HG02885 (cell line): ENCODE measurements at regions not wholly inside any gene's neighbourhood (a gene's known extent, or its start where the extent isn't known, plus 50 kb on each side); places are given as distances from the start of the nearest gene placed in this dataset.
"Not testable (repeated sequence)": the region's sequence is repeated elsewhere in the genome, so short reads cannot be mapped to it uniquely, and the experiment has no call there.

ENCODE experiments used
- ATAC-seq: cut with Tn5 transposase; IDR thresholded peaks from one replicate; pipeline ENCODE4 v1.9.1; 2021; ENCODE audit warnings: mild to moderate bottlenecking; ENCODE audit not compliant: unreplicated experiment, poor library complexity

DNA sequence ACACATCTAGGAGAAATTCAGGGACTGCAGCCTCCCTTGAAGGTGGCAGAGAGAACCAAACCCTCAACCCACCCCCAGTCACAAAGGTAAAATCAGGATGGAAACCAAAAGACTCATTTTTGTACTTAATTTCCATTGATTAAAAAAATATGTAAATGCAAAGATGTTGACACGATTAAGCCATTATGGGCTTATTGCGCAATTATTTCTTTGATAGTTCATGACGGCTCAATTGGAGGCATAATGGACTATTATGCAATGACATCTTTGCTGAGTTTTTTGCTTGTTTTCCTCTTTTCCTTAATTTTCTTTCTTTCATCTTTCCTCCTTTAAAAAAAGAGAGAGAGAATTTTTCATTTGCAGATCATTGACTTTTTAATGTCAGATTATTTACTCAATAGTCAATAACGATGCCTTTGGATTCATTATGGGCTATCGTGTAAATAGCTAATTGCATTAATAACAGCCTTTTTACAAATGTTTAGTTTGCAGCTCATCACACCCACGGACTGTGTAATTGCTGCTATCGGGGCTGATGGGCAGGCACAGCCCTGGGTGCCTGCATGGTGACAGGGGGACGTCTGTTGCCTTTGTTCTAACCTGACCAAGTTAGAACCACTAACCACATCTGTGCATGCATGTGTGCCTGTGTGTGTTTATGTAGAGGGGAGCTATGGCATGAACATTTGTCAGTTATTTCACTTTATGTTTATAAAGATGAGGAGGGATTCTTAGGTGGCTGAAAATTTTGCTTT, 482.4 kb upstream of the TSHZ3 start:
- ATAC-seq: no peak

DNA sequence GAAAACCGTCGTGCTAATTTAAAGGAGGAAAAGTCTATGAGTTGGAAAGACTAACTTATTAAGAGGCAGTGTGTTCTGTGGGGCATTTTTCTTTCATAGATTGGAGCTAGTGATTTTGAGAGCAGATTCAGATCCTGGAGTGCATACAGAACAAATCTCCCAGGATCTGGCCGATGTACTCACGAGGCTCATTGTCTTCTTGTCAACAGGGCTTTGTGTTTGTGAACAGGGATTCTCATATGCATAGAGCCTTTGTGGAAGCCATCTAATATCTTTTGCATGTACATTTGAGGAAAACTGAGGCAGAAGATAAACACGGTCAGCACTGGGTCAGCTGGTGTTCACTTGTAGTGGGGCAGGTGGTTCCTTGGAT, 482.9 kb upstream of the TSHZ3 start:
- ATAC-seq: no peak

DNA sequence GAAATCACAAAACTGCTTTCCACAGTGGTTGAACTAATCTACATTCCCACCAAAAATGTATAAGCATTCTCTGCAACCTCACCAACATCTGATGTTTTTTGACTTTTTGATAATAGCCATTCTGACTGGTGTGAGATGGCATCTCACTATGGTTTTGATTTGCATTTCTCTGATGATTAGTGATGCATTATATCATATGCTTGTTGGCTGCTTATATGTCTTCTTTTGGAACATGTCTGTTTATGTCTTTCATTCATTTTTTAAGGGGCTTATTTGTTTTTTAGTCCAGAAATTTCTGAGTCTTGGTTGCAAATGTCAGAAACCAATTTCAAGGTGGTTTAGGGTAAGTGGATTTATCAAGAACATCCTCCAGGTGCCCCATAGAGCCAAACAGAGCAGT, 484.8 kb upstream of the TSHZ3 start:
- no peak for ATAC-seq

DNA sequence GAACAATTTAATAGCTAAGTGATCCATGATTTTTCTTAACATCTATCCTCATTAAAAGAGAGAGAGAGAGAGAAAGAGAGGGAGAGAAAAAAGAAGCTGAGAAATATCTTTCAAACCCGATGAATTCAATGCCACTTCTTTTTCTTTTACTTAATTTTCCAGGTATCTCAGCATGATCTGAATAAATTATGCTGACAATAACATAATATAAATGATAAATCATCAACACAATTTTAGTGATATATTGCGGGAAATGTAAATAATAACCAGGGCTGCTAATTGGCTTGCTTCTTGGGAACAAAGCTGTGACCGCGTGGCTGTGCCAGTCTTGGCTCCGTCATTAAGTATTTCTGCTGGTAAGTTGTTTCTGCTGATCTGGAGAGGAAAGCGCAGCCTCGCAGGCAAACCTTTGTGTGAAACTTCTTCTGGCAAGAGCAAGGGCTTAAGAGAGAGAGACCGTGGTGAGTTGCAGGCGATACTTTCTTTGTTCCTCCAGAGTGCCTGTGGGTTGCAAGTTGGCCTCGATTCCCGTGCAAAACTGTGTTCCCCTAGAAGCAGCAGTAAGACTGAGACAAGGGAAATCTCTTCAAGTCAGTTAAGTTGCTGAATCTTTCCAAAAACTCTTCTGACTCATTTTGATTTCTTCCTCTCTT, 489.1 kb upstream of the TSHZ3 start:
- no peak for ATAC-seq

DNA sequence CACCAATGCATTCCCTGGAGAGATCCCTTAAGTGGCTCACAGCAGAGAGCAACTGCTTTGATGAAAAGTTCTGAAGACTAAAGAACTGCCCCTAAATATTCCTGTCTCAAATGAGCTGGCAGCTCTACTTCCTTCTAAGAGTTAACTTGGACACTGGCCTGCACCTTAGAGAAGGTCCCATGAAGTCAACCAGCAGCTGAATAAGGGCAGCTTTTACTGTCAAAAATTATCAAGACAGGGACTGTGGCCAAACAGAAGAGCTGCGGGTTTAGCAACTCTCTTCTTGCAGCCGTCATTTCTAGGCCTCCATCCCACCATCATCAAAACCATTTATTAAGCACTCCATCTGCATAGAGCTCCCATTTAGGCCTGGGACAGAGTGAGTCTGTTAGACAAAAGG, 491.1 kb upstream of the TSHZ3 start:
- ATAC-seq: no peak

DNA sequence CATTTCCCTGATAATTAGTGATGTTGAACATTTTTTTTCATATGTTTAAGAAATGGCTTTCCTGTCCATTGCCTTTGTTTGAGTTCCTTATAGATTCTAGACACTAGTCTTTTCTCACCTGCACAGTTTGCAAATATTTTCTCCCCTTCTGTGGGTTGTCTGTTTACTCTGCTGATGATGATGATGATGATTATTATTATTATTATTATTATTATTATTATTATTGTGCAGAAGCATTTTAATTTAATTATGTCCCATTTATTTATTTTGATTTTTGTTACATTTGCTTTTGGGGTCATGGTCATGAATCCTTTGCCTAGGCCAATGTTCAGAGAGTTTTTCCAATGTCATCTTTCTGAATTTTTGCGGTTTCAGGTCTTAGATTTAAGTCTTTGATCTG, 492.5 kb upstream of the TSHZ3 start:
- no peak for ATAC-seq

DNA sequence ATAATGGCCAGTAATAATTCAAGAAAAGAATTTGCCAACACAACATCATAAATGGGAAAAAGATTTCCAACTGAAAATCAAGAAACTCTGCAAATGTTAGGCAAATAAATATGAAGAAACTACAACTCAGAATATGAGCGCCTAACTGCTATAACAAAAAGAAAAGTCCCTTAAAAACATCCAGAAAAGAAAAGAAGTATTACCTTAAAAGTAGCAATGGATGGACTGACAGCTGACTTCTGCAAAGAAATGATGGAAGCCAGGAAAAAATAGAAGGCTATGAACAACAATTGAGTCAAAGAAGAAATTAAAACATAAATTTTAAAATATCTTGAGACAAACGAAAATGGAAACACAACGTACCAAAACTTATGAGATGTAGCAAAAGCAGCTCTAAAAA, 482.3 kb upstream of the ZNF507 start:
- ATAC-seq: no peak

DNA sequence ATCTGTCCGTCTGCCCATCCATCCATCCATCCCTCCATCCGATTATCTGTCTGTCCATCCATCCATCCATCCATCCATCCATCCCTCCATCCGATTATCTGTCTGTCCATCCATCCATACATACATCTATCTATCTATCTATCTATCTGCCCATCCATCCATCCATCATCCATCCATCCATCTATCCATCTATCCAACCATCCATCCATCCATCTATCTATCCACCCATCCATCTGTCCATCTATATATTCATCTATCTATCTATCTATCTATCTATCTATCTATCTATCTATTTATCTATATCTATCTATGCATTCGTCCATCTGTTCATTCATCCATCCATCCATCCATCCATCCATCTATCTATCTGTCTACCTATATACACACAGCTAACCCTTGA, 471.1 kb upstream of the ZNF507 start:
- ATAC-seq: no peak

DNA sequence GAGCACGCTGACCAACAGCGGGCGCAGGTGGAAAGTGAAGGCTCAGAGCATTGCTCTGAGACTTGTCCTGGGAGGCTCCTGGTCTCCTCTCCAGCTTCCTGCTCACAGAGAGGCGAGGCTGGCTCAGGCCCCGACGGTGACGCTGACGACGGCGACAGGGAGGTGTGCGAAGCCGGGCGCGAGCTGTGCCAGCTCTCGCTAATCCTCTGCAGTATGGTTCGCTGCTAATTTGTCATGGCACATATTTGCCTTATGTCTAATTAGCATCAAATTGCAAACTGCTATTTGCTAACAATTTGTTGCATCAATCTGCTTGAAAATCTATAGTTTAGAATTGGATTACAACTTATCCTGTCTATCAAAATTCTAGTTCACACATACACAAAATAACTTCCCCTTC, 469.8 kb upstream of the ZNF507 start:
- ATAC-seq: no peak

DNA sequence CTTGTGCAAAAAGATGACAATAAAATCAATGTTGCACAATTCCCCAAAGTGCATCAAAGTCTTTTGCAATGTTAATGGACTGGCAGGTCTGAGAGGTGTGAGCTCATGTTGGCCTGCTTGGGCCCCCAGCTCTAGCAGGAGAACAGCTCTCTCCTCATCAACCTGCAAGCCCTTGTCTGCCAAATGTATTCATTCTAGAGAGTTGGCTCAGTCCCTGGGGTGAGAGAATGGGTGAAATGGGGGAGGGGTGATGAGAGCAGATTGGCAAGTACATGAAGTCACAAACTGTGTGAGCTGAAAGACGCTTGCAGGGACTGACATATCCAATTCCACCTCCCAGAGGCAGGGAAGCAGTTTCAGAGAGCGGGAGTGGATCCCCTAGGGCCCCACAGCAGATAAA, 465.1 kb upstream of the ZNF507 start:
- ATAC-seq: no peak

DNA sequence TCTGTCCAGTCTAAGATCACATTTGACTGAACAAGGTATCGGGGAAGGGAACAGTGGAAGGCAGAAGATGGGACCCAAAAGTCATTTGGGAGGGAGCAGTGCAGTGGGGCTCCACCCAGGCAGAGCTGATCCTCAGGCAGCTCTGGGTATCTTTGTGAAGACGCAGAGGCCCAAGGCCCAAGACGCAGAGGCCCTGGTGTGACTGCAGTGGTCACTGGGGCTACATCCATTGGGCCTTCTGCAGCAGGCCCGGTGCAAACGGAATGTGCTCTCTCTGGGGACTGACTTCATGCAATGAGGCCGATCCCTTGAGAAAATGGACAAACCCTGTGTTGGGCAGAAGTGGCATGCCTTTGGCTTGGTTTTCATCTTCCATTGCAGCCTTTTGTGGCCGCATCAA, 463.4 kb upstream of the ZNF507 start:
- ATAC-seq: no peak

DNA sequence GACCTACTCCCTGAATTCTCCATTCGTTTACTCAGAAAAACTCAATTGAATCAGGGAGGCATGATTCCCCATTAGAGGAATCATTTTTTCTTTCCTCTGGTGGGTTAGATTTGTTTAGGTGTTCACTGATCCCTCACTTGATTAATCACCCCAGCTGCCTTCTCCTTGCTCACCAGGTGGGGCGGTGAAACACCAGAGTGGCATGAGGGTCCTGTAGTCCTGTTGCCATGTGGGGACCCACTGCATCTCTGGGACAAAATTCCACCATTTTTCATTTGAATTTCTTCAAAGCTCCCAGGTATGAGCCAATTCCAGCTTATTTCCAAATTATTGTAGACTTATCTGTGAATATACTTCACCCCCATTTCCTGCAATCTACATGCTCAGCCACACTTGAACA, 462.7 kb upstream of the ZNF507 start:
- no peak for ATAC-seq

DNA sequence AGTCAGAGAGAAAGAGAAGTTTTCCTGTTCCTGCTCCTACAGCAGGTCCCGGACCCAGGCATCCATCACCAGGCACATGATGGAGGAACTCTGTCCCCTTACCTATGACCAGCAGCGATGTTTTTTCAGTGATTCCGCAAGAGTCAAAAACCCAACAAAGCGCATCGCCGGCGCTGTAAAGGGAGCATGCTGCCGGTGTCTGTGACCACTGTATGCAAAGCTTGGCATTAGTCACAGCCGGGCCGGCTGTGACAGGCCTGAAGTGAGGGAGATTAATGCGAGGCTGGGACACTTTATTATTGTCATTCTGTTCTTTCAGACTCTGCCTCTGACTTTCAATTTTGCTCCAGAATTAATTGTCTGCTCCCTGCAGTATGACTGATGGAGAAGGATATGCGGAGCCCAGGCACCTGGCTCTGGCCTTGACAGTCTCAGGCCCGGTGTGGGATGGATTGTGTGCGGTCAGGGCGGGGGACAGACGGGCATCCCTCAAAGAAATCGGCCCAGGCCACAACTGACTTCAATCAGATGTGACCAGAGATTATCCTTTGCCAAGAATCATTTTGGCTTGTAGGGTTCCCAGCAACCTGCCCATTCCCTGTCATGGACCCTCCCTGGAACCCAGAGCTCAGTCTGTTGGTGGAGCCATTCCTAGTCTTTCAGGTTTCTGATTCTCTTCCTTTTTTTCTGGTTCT, 462.0 kb upstream of the ZNF507 start:
- ATAC-seq: no peak

DNA sequence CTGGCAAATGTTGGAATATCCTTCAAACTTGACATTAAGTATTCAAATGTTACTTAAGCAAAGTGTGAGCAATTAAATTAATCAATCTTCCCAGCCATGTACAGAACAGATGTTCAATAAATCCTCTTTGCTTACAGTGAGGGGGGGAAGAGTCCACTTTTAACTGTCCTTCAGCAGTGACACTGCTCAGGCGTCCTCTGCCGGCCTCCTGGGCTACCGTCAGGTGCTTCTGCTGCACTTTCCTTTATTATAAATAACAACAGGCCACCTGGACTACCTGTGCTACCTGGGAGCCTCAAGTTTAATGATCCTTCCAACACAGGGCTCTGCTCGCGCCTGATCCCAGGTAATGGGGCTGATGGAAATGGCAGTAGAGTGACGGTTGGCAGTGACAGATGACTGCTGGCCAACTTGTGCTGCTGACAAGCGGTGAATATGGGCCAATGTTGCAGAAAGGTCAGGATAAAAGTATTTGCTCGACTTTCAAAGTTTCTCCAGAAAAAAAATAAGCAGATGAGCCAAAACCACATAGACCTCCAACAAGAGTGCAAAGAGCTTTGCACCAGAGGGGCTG, 460.0 kb upstream of the ZNF507 start:
- no peak for ATAC-seq

DNA sequence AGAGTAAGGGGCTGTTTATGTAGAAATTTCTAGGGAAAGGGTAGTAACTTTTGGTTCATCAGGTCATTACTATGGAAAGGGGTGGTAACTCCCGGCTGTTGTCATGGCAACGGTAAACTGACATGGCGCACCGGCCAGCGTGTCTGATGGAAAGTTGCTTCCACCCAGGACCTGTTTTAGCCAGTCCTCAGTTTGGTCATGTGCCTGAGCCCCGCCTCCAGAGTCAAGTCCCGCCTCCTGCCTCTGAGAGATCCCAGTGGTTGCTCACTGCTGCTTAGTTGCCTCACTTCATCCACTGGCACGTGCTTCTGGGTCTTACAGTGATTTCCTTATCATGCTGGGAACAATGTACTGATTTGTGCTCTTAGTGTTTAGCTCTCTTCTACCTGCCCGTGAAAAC, 455.2 kb upstream of the ZNF507 start:
- ATAC-seq: no peak

DNA sequence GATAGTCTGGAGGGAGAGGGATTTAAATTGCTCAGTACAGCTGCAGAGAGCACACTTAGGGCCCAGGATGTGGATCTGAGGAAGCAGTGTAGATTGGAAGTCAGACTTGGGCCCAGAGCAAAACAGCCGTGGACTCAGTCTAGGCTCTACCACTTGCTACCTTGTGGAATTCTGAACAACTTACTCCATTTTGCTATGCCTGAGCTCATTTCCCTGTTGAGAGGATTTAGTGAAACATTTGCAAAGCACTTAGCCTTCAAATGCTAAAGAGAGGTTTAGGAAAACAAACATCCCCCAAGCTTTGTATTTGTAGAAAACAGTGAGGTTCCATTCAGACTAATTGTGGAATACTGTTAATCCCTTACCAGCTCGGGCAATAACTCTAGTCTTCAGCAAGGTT, 453.4 kb upstream of the ZNF507 start:
- ATAC-seq: no peak

DNA sequence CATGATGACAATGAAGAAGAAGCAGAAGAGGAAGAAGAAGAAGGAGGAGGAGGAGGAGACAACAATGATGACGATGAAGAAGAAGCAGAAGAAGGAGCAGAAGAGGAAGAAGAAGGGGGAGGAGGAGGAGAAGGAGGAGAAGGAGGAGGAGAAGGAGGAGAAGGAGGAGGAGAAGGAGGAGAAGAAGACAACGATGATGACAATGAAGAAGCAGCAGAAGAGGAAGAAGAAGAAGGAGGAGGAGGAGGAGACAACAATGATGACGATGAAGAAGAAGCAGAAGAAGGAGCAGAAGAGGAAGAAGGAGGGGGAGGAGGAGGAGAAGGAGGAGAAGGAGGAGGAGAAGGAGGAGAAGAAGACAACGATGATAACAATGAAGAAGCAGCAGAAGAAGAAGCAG, 451.9 kb upstream of the ZNF507 start:
- not testable (repeated sequence) for ATAC-seq

DNA sequence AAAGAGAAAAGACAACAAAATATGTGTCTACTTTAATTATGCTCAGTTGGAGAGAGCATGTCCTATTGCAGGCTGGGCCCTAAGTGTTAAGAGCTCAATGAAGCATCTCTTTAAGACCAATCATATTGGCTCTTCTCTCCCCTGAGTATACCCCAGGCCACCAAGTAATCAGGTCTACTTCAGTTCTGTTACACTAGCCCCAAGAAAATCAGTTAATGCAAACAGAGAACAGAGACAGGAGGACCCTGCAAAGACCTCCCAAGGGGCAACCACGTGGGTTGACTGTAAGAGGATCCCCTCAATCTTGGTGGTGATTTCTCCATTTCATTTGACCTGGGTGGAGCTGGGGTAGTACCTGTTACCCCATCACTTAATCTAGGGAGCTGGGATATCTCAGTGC, 451.0 kb upstream of the ZNF507 start:
- no peak for ATAC-seq

DNA sequence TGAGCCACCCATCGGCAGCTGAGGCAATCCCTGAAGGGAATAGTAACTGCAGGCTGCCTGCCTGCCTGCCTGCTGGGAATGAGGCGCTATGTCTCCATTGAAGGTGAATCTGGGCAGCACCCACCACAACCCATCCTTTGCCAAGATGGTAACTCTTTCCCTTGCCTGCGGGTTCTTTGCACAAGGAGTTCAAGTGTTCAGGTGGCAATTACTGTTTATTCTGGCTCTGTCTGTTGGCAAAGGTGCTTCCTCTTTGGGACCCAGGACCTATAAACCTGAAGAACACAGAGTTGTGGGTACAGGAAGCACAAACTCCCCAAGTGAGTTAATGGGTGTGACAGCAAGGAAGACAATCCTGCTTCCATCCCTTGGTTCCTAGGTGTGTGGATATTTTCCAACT, 448.1 kb upstream of the ZNF507 start:
- ATAC-seq: no peak

DNA sequence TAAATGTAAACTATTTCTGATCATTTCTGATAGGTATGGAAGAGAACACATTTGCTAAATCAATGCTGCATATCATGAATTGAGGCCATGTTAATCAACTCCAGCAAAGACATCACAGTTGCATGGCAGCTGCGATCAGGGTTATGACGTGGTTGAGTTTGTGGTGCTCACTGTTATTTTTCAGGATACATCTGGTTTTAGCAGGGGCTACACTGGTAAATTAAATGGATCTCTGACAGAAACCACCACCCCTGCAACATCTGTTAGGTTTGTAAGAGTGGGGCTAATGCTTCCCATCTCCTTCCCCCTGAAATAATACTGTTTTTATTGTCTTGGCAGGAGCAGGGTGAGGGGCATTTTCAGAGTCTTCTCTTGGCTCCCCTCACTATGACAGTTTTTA, 444.4 kb upstream of the ZNF507 start:
- ATAC-seq: no peak

DNA sequence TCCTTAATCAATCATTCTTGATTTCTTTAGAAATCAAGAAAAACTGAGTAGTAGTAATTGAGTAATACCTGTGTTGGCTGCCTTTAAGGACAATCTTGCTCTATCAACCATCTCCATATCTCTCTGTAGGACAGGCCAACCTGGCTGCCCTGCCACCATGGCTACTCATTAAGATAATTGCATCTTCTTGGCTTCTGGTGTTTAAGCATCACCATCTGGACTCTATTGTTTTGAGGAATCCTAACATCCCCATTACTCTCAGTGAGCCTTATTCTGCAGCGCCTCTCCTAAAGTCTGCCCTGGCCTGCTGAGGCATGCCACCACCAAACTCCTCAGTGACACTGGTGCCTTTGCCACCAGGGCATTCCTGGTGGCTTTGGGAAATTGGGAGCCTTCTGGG, 442.6 kb upstream of the ZNF507 start:
- ATAC-seq: no peak
